ENCODE measurements at regions not wholly inside any gene's neighbourhood (a gene's known extent, or its start where the extent isn't known, plus 50 kb on each side); places are given as distances from the start of the nearest gene placed in this dataset.

DNA sequence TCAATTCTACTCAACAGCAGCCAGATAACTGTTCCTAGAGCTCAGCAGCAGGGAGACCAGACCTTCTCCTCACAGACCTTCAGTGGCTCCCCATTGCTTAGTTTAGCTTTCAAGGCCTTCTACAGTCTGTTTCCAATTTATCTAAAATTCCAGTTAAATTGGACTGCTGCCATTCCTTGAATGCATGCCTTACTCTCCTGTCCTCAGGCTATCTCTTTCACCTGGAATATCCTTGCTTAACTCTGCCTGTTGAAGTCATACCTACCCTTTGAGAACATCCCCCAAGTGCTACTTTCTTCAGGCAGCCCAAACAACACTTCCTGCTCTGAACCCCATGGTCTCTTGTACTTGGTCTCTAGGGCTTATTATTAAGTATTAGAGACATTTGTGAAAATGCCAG lies 120.7 kb upstream of the TENM4 start:
- DNase-seq: no peak
- TF ChIP-seq POLR2A (IDR thresholded peaks at IDR 0.05): no peak
- Histone ChIP-seq H3K4me3 (no peak overlapping the region), H3K4me1 (no peaks in the 10 kb centered on the region), H3K36me3 (ENCODE audit: low read depth, missing control alignments) (no peaks in the 10 kb centered on the region), H3K27me3 (no peaks in the 10 kb centered on the region), H3K27ac (no peak overlapping the region), H3K9me3 (no peaks in the 10 kb centered on the region)
- intact Hi-C loops (cut with DNase I; ENCODE audit: low total_unique reads): no loop called here

DNA sequence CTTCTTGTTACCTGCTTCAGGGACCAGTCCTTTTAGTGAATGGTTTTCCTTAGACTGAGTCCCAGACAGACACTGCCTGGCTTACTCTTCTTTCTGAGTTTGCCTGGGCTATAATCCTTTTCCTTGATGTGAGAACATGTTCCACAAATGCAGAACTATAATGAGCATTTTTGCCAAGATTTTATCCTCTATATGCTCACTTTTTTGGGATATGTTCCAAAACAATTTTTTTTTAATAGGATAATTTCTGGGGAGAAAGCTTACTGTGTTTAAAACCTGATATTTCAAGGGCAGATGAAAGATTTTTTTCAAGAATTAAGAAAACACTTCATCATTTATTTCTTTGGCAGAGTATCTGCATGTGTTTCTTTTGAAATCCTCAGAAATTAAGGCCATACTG lies 110.0 kb upstream of the TENM4 start:
- H3K27ac ChIP-seq: no peak overlapping the region
- no peak for DNase-seq
- no peak overlapping the region for H3K4me3 ChIP-seq
- no peaks in the 10 kb centered on the region for H3K9me3 ChIP-seq
- H3K27me3 ChIP-seq: no peaks in the 10 kb centered on the region
- TF ChIP-seq, protein P1, sequence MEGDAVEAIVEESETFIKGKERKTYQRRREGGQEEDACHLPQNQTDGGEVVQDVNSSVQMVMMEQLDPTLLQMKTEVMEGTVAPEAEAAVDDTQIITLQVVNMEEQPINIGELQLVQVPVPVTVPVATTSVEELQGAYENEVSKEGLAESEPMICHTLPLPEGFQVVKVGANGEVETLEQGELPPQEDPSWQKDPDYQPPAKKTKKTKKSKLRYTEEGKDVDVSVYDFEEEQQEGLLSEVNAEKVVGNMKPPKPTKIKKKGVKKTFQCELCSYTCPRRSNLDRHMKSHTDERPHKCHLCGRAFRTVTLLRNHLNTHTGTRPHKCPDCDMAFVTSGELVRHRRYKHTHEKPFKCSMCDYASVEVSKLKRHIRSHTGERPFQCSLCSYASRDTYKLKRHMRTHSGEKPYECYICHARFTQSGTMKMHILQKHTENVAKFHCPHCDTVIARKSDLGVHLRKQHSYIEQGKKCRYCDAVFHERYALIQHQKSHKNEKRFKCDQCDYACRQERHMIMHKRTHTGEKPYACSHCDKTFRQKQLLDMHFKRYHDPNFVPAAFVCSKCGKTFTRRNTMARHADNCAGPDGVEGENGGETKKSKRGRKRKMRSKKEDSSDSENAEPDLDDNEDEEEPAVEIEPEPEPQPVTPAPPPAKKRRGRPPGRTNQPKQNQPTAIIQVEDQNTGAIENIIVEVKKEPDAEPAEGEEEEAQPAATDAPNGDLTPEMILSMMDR (IDR thresholded peaks at IDR 0.05): no peak
- TF ChIP-seq POLR2A (IDR thresholded peaks at IDR 0.05): no peak
- H3K36me3 ChIP-seq (ENCODE audit: low read depth, missing control alignments): no peaks in the 10 kb centered on the region
- H3K4me1 ChIP-seq: no peaks in the 10 kb centered on the region
- intact Hi-C loops (cut with DNase I; ENCODE audit: low total_unique reads): no loop called here

DNA sequence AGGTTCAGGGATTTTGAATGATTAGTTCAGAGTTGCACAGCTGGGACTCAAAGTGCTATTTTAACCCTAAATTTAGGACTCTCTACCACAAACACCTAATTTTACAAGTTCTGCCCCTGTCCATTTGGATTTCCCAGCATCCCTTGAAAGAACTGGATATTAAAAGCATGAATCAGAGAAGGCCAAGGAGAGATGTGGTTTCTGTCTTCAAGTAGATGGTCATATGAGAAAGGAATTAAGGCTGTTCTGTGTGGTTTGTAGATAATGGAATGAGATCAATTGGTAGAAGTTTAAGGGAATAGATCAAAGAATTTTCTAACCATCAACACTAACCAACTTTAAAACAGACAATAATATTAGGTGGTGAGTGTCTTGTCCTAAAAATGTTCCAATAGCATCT lies 106.4 kb upstream of the TENM4 start:
- DNase-seq: no peak
- TF ChIP-seq, protein P1 (IDR thresholded peaks at IDR 0.05): no peak
- no peak for TF ChIP-seq POLR2A (IDR thresholded peaks at IDR 0.05)
- Histone ChIP-seq H3K27me3 (no peaks in the 10 kb centered on the region), H3K27ac (no peak overlapping the region), H3K4me1 (no peaks in the 10 kb centered on the region), H3K4me3 (no peak overlapping the region), H3K36me3 (ENCODE audit: low read depth, missing control alignments) (no peaks in the 10 kb centered on the region), H3K9me3 (no peaks in the 10 kb centered on the region)
- intact Hi-C loops (cut with DNase I; ENCODE audit: low total_unique reads): no loop called here

DNA sequence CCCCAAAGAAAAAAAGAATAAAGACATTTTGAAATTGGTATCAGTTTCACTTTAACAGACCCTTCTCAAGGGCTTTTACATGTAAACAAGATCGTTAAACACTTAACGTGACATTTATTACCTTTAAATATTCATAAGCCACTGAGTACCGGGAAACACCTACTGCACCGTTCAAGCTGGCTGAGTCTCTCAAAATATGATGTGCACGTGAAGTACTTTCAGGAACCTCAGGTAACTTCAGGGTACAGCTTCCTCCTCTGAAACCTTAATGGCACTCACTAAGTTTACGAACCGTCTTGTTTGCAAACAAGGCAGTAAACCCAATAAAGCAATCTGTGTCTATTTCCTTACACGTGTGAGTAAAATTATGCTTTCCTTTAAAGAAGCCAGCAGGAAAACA lies 105.5 kb upstream of the TENM4 start:
- H3K4me1 ChIP-seq: no peaks in the 10 kb centered on the region
- 77% methylated on average over 8 of the region's 8 CpGs for WGBS, 2 donors
- intact Hi-C loops (cut with DNase I; ENCODE audit: low total_unique reads): no loop called here
- TF ChIP-seq, protein P1 (IDR thresholded peaks at IDR 0.05): no peak
- TF ChIP-seq POLR2A (IDR thresholded peaks at IDR 0.05): no peak
- H3K9me3 ChIP-seq: no peaks in the 10 kb centered on the region
- H3K36me3 ChIP-seq (ENCODE audit: low read depth, missing control alignments): no peaks in the 10 kb centered on the region
- H3K4me3 ChIP-seq: no peak overlapping the region
- no peak overlapping the region for H3K27ac ChIP-seq
- no peaks in the 10 kb centered on the region for H3K27me3 ChIP-seq
- DNase-seq: no peak

DNA sequence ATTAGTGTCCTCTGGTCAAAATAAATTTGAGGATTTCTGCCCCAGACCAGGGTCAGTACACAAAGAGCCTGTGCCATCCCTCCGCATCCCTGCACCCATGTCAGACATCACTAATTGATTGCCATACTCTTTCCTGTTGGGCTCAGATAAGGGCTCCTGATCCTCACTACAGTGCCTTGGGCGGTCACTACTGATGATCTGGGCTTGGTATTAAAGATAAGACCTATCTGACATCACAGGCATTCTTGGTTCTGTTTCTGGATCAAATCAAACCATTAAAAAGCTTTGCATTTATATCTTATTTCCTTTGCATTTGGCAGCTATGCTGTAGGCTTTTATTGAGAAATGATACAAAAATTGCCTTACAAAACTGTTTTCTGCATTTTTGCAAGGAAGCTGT lies 103.5 kb upstream of the TENM4 start:
- no peaks in the 10 kb centered on the region for H3K4me1 ChIP-seq
- intact Hi-C loops (cut with DNase I; ENCODE audit: low total_unique reads): no loop called here
- no peaks in the 10 kb centered on the region for H3K9me3 ChIP-seq
- DNase-seq: no peak
- H3K27ac ChIP-seq: no peak overlapping the region
- no peak overlapping the region for H3K4me3 ChIP-seq
- no peaks in the 10 kb centered on the region for H3K36me3 ChIP-seq (ENCODE audit: low read depth, missing control alignments)
- TF ChIP-seq, protein P1 (IDR thresholded peaks at IDR 0.05): no peak
- no peak for TF ChIP-seq POLR2A (IDR thresholded peaks at IDR 0.05)
- 88 to 98% methylated on average over 2 of the region's 2 CpGs for WGBS, 2 donors
- H3K27me3 ChIP-seq: no peaks in the 10 kb centered on the region
